ENCODE measurements at regions not wholly inside any gene's neighbourhood (a gene's known extent, or its start where the extent isn't known, plus 50 kb on each side); places are given as distances from the start of the nearest gene placed in this dataset.

GRCh38 chr2:123127236-123127635 is 897.9 kb upstream of the CNTNAP5 start:
- no peak for DNase-seq (ENCODE audit: low spot score)

GRCh38 chr2:123128951-123129350 is 896.1 kb upstream of the CNTNAP5 start:
- no peak for DNase-seq (ENCODE audit: low spot score)

DNA sequence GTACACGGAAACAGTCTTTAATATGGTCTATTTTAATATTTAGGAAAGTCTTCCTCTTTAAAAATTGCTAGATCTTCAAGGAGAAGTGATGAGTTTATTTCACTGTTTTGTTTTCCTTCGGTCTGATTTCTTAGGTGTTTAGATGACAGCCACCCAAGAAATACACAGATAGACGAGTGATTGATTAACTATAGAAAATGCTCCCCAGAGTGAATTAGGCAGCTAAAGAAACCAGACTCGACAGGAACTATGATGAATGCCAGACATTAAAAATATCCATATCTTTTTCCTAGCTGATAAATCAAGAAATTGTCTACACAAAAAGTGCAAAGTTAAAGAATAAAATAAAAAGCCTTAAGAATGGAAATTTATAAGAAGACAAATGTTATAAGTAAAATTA is 888.7 kb upstream of the CNTNAP5 start:
- no peak for DNase-seq (ENCODE audit: low spot score)

DNA sequence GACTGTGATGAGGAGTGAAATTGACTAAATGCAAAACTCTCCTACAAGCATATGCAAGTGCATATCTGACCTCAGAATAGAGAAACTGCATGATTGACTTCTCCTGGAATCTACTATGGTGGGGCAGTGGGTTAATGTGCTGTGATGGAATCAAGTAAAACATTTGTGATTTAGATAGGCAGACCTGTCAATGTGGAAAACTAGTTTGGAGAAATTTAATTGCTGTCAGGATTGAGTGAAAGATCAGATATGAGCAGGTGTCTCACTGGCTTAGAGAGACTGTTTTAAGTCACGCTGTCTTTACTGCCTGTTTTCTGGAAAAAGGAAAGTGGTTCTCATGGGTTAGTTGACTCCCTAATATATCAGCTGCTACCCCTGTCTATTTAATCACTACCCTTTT is 881.0 kb upstream of the CNTNAP5 start:
- DNase-seq (ENCODE audit: low spot score), result no peak

DNA sequence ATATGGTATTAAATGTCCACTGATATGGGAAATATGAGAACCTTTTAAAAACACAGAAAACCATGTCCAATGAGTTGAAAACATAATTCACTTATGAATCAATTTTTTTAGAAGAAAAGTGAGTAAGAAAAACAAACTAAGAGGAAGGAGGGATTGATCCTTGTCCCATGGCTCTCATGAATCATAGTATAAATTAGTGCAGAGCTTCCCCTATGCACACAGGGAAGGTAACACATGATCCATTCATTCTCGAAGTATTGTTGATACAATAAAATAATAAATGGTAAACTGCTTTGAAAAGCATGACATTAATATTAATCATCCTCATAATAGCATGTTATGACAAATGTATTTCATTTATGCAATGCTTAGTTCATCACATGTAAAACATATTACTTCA is 872.0 kb upstream of the CNTNAP5 start:
- DNase-seq (ENCODE audit: low spot score), result no peak

- DNase-seq (ENCODE audit: low spot score), result no peak
Observed at GRCh38 chr2:123154195-123154594, 870.9 kb upstream of the CNTNAP5 start.

DNA sequence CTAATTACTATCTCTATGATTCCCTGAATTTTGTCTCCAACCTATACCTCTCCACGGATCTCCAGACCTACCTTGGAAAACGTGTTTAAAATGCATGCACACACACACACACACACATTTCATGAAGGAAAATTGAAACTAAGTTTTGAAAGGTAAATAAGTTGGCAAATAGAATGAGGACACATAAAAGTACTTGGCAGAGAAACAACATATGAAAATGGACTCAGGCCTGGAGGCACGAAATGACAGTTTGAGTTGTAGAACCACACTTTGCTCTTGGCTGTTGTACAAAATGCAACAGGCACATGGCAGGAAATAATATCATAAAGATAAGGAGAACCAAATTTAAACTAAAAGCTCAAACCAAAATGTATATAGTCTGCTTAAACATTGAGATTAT is 868.1 kb upstream of the CNTNAP5 start:
- no peak for DNase-seq (ENCODE audit: low spot score)

- DNase-seq (ENCODE audit: low spot score), result no peak
Observed at GRCh38 chr2:123162400-123163016, 862.6 kb upstream of the CNTNAP5 start.

- DNase-seq (ENCODE audit: low spot score), result no peak
Observed at GRCh38 chr2:123163398-123163797, 861.7 kb upstream of the CNTNAP5 start.

DNA sequence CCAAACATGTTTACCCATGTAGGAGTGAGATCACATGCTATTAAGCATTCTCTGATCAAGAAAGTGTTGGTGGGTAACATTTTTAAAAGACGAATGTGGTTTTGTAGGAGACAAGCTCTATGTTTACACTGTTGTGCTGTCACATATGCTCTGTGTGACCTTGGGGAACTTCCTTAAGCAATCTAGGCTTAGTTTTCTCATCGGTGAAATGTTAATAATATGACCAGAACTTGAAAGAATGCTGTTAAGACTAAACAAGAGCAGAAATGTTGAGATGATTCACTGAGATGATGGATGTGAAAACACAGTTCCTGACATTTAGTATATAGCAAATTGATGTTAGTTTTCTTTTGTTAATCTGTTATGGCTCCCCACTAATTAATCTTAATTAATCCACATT is 860.9 kb upstream of the CNTNAP5 start:
- no peak for DNase-seq (ENCODE audit: low spot score)

DNA sequence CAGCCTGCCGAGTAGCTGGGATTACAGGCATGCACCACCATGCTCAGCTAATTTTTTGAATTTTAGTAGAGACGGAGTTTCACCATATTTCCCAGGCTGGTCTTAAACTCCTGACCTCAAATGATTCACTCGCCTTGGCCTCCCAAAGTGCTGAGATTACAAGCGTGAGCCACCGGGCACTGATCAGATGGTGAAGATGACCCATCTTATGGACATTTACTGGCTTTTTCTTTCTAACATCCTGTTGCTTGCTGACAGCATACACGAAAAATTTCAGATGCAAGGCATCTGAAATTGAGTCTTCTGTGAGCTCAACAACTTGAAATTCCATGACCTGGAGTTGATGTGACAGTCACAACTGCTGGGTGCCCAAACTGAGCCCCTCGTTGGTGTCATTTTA is 859.5 kb upstream of the CNTNAP5 start:
- DNase-seq (ENCODE audit: low spot score), result no peak

- no peak for DNase-seq (ENCODE audit: low spot score)
Observed at GRCh38 chr2:123179526-123179925, 845.6 kb upstream of the CNTNAP5 start.

- no peak for DNase-seq (ENCODE audit: low spot score)
Observed at GRCh38 chr2:123195957-123196356, 829.1 kb upstream of the CNTNAP5 start.

GRCh38 chr2:123200035-123200434 is 825.1 kb upstream of the CNTNAP5 start:
- DNase-seq (ENCODE audit: low spot score), result no peak

GRCh38 chr2:123207245-123207644 is 817.8 kb upstream of the CNTNAP5 start:
- DNase-seq (ENCODE audit: low spot score), result no peak

DNA sequence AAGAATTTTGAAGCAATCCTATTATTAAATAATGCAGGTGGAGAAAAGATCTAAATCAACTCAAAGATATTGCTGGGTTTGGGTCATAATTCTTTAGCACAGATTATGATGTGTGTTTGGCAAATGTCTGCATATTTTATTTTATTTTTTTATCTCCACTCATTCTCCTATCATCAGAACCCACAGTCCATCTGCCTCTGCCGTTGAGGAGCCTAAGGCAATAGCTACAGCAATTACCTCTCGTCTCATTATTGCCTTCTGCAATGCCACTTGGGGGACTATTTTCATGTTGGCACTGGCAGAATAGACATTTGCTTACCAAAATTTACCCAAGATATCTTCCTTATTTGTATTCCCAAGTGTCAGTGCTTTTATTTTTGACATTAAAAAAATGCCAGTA is 815.9 kb upstream of the CNTNAP5 start:
- no peak for DNase-seq (ENCODE audit: low spot score)

DNA sequence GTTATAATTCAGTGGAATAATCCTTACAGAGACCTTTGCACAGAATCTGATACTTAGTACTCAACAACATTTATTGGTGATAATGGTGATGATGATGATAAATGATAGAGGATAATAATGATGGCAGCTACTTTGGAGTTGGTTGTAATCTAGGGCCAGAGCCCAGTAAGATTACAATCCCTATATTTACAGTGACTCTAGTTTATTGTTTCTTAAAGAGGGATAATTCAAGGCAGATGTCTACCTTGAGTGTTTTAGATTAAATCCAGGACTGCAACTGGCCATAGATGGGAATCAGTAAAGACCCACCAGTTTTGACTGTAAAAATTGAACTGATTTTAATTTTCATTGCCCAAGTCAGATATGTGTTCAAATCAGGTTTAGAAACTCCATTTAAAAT is 813.9 kb upstream of the CNTNAP5 start:
- DNase-seq (ENCODE audit: low spot score), result no peak

GRCh38 chr2:123245156-123245555 is 779.9 kb upstream of the CNTNAP5 start:
- DNase-seq (ENCODE audit: low spot score), result no peak

GRCh38 chr2:123258877-123259539 is 766.1 kb upstream of the CNTNAP5 start:
- no peak for DNase-seq (ENCODE audit: low spot score)

- no peak for DNase-seq (ENCODE audit: low spot score)
Observed at GRCh38 chr2:123262856-123263255, 762.2 kb upstream of the CNTNAP5 start.

- no peak for DNase-seq (ENCODE audit: low spot score)
Observed at GRCh38 chr2:123283431-123283830, 741.7 kb upstream of the CNTNAP5 start.

DNA sequence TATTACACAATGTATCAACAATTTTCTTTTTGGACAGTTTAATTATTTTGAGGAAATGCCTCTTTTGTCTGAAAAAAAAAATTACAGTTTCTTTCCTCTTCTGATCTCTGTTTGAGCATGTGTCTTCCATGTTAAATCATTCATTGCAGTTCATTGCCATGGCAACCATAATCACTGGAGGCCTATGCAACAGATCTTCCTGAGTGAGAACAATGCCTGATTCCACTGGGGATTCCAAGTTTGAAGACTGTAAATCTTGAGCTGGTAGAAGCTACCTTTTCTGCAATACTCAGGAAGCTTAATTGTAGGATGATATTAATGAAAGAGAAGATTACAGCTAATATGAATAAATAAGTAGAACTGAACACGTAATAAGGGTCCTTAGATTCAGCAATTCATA is 721.4 kb upstream of the CNTNAP5 start:
- DNase-seq (ENCODE audit: low spot score), result no peak

All from NAMALWA (cell line).